ENCODE measurements at regions not wholly inside any gene's neighbourhood (a gene's known extent, or its start where the extent isn't known, plus 50 kb on each side); places are given as distances from the start of the nearest gene placed in this dataset.

DNA sequence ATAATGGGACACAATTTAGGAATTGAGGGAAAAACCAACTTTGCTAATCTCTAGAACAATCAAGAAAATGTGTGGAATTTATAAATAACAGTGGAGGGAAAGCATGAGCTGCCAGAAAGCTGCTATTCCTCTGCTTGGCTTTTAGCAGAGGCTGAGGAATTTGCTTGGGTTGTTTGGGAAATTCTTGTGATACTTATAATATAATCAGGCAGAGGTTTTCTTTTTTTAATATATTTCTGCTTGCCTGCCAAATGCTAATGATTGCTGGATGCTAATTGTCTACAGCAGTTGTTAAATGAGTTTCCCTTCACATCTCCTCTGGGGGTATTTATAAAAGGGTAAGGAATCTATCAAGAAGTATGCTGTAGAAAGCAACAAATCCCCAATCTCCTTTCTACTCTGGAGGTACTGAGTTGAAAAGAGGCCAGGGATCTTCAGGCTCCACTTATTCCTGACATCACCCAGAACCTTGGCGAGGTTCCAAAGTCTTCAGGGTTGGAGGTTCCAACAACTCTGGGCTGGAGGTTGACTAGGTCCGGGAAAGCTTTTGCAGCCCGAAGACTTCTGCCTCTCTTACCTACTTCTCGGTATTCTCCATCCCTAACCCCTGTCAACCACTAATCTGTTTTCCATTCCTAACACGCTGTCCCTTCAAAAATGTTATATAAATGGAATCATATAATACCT lies 60.4 kb upstream of the TMED7 start:
- no peak for TF ChIP-seq EZH2 (IDR thresholded peaks at IDR 0.05; ENCODE audit: insufficient read depth, poor library complexity, severe bottlenecking)
- TF ChIP-seq EZH2phosphoT487 (IDR thresholded peaks at IDR 0.05; ENCODE audit: insufficient read depth, low read depth) = no peak
